CD14-positive monocyte (primary cell): ENCODE measurements at regions not wholly inside any gene's neighbourhood (a gene's known extent, or its start where the extent isn't known, plus 50 kb on each side); places are given as distances from the start of the nearest gene placed in this dataset.

Experiments
- DNase-seq, 3 donors: peaks; one replicate each; pipeline ENCODE4 v3.0.0-alpha.2; 2011 to 2022
- H2AFZ ChIP-seq: 2 replicates; pipeline ENCODE4 v1.6.0; 2012; ENCODE audit warnings: mild to moderate bottlenecking, low read depth, low read length, inconsistent platforms; ENCODE audit not compliant: insufficient read depth, poor library complexity, severe bottlenecking
- H3K27ac ChIP-seq, 2 donors: 1 replicate in 1 of 2; 2 replicates in 1 of 2; pipeline ENCODE4 v1.5.1; 2012 to 2013; ENCODE audit warnings: low read length in 2 of 2, control low read depth in 1 of 2, inconsistent platforms in 1 of 2, low read depth in 1 of 2, mild to moderate bottlenecking in 1 of 2
- H3K27me3 ChIP-seq, 2 donors: one replicate each; pipeline versions ENCODE4 v1.6.0 to v1.6.1; 2011 to 2013; ENCODE audit warnings: low read length in 2 of 2; ENCODE audit not compliant: control insufficient read depth in 2 of 2, insufficient read depth in 2 of 2
- H3K36me3 ChIP-seq, 2 donors: replicated peaks in 1 of 2; 1 replicate in 1 of 2; 2 replicates in 1 of 2; pipeline versions ENCODE4 v1.5.1 to v1.6.1; 2012 to 2013; ENCODE audit warnings: low read length in 2 of 2, control low read depth in 1 of 2, inconsistent platforms in 1 of 2, mild to moderate bottlenecking in 1 of 2; ENCODE audit not compliant: insufficient read depth in 2 of 2, control insufficient read depth in 1 of 2
- H3K4me1 ChIP-seq, 2 donors: 1 replicate in 1 of 2; 2 replicates in 1 of 2; pipeline versions ENCODE4 v1.5.1 to v1.6.1; 2012 to 2013; ENCODE audit warnings: low read length in 2 of 2, control low read depth in 1 of 2, inconsistent platforms in 1 of 2, mild to moderate bottlenecking in 1 of 2, moderate library complexity in 1 of 2; ENCODE audit not compliant: insufficient read depth in 2 of 2, control insufficient read depth in 1 of 2
- H3K4me2 ChIP-seq: replicated peaks from 2 replicates; pipeline ENCODE3; 2012; ENCODE audit warnings: low read length, moderate library complexity, mild to moderate bottlenecking; ENCODE audit not compliant: poor library complexity, severe bottlenecking; ENCODE audit errors: extremely low read depth
- H3K4me3 ChIP-seq, 3 experiments: fragments of 200-600 bp in 1 of 3; sonication (generic) in 1 of 3; replicated peaks in 1 of 3; 1 replicate in 2 of 3; 2 replicates in 1 of 3; pipeline ENCODE4 v1.5.1; 2011 to 2013; ENCODE audit warnings: low read length in 3 of 3, mild to moderate bottlenecking in 3 of 3, control low read depth in 2 of 3, low read depth in 2 of 3, inconsistent platforms in 1 of 3, moderate library complexity in 1 of 3
- H3K79me2 ChIP-seq: 2 replicates; pipeline ENCODE4 v1.6.0; 2012; ENCODE audit warnings: mild to moderate bottlenecking, control low read depth, inconsistent platforms, low read length, moderate library complexity; ENCODE audit not compliant: insufficient read depth
- H3K9ac ChIP-seq: 2 replicates; pipeline ENCODE4 v1.6.0; 2017; ENCODE audit warnings: low read length, mild to moderate bottlenecking; ENCODE audit not compliant: insufficient read depth, poor library complexity, severe bottlenecking
- H3K9me3 ChIP-seq, 2 donors: replicated peaks in 1 of 2; 1 replicate in 1 of 2; 2 replicates in 1 of 2; pipeline versions ENCODE4 v1.5.1 to v1.6.1; 2012 to 2013; ENCODE audit warnings: low read length in 2 of 2, control low read depth in 1 of 2; ENCODE audit not compliant: control insufficient read depth in 1 of 2, insufficient read depth in 1 of 2
- H4K20me1 ChIP-seq: 2 replicates; pipeline ENCODE4 v1.6.0; 2012; ENCODE audit warnings: mild to moderate bottlenecking, low read length, control low read depth, moderate library complexity; ENCODE audit not compliant: insufficient read depth
- H3K27ac Mint-ChIP-seq, 7 donors: one replicate each; pipeline ENCODE4 v1.8.0; 2020; ENCODE audit warnings: mild to moderate bottlenecking in 7 of 7, mixed read lengths in 7 of 7, moderate library complexity in 6 of 7, inconsistent platforms in 2 of 7
- H3K27me3 Mint-ChIP-seq, 3 donors: one replicate each; pipeline ENCODE4 v1.8.0; 2021 to 2022; ENCODE audit warnings: low read depth in 3 of 3, mild to moderate bottlenecking in 3 of 3, mixed read lengths in 3 of 3, moderate library complexity in 3 of 3, inconsistent platforms in 1 of 3
- H3K36me3 Mint-ChIP-seq, 2 donors: one replicate each; pipeline ENCODE4 v1.8.0; 2020; ENCODE audit warnings: mixed read lengths in 2 of 2, inconsistent platforms in 1 of 2, mild to moderate bottlenecking in 1 of 2
- H3K4me1 Mint-ChIP-seq: one replicate; pipeline ENCODE4 v1.8.0; 2020; ENCODE audit warnings: mild to moderate bottlenecking, mixed read lengths
- H3K4me3 Mint-ChIP-seq, 2 donors: one replicate each; pipeline ENCODE4 v1.8.0; 2020; ENCODE audit warnings: mild to moderate bottlenecking in 2 of 2, mixed read lengths in 2 of 2, moderate library complexity in 1 of 2
- H3K9me3 Mint-ChIP-seq, 7 donors: one replicate each; pipeline ENCODE4 v1.8.0; 2020 to 2022; ENCODE audit warnings: mixed read lengths in 7 of 7, mild to moderate bottlenecking in 6 of 7, moderate library complexity in 6 of 7, inconsistent platforms in 2 of 7
- CTCF ChIP-seq: fragments of 200-600 bp; IDR thresholded peaks from one replicate; pipeline ENCODE4 v1.8.0; 2022; ENCODE audit warnings: antibody characterized with exemption, mild to moderate bottlenecking
- WGBS: methylation state at CpG from one replicate; pipeline ENCODE4 v1.1.5; 2013; ENCODE audit warnings: missing lambda C conversion rate; ENCODE audit not compliant: insufficient coverage; 5-methylcytosine and 5-hydroxymethylcytosine counted together
- intact Hi-C, 2 donors: fragments of 100-400 bp; cut with micrococcal nuclease; formaldehyde crosslinking; loops; one replicate each; pipeline versions ENCODE4 v1.15.0 to v1.15.1; 2023

- H3K9me3 Mint-ChIP-seq, result peaks cover 0 to 3% (median 1%) of the 10 kb centered on the region in 7 donors
- H3K27me3 Mint-ChIP-seq, result peaks cover 0 to 3% (median 2%) of the 10 kb centered on the region in 3 donors
- WGBS, result no CpG with 5 or more reads among the region's 5 CpGs
- no peak overlapping the region for H3K27ac ChIP-seq
- intact Hi-C loops, result no loop called here
- no peaks in the 10 kb centered on the region for H3K36me3 Mint-ChIP-seq
- H2AFZ ChIP-seq, result no peak overlapping the region
- H3K4me1 ChIP-seq, result no peaks in the 10 kb centered on the region
- no peak overlapping the region for H3K27ac Mint-ChIP-seq
- no peaks in the 10 kb centered on the region for H3K79me2 ChIP-seq
- H3K4me3 Mint-ChIP-seq, result no peak overlapping the region
- no peaks in the 10 kb centered on the region for H4K20me1 ChIP-seq
- H3K27me3 ChIP-seq, result no peaks in the 10 kb centered on the region
- H3K4me2 ChIP-seq, result no peak overlapping the region
- no peak overlapping the region for H3K9ac ChIP-seq
- H3K4me3 ChIP-seq, result no peak overlapping the region
- TF ChIP-seq CTCF, result no peak
- no peaks in the 10 kb centered on the region for H3K4me1 Mint-ChIP-seq
- no peaks in the 10 kb centered on the region for H3K9me3 ChIP-seq
- DNase-seq, result no peak
- no peaks in the 10 kb centered on the region for H3K36me3 ChIP-seq
These were observed 111.3 kb downstream of the FBXO4 start for GRCh38 chr5:42036379-42036778.

- TF ChIP-seq CTCF, result no peak
- Mint-ChIP-seq H3K27ac (no peak overlapping the region), H3K4me1 (no peaks in the 10 kb centered on the region), H3K4me3 (no peak overlapping the region), H3K36me3 (no peaks in the 10 kb centered on the region), H3K27me3 (peaks cover 0 to 3% (median 2%) of the 10 kb centered on the region in 3 donors), H3K9me3 (peaks cover 0 to 2% (median 0%) of the 10 kb centered on the region in 7 donors)
- Histone ChIP-seq H3K4me3 (no peak overlapping the region), H2AFZ (no peak overlapping the region), H3K36me3 (no peaks in the 10 kb centered on the region), H3K9ac (no peak overlapping the region), H3K27me3 (no peaks in the 10 kb centered on the region), H3K9me3 (no peaks in the 10 kb centered on the region), H3K27ac (no peak overlapping the region), H3K4me2 (no peak overlapping the region), H3K4me1 (no peaks in the 10 kb centered on the region), H3K79me2 (no peaks in the 10 kb centered on the region), H4K20me1 (no peaks in the 10 kb centered on the region)
- DNase-seq, result no peak
- intact Hi-C loops, result no loop called here
- no CpG with 5 or more reads among the region's 3 CpGs for WGBS
These were observed 112.4 kb downstream of the FBXO4 start for GRCh38 chr5:42037379-42037932.
